Neural progenitor cell (in vitro differentiated cells): ENCODE measurements at regions not wholly inside any gene's neighbourhood (a gene's known extent, or its start where the extent isn't known, plus 50 kb on each side); places are given as distances from the start of the nearest gene placed in this dataset.

Experiments used
- EZH2 ChIP-seq: fragments of 200-600 bp; sonication (generic); IDR thresholded peaks from 2 replicates; pipeline ENCODE4 v1.6.1; 2017; ENCODE audit warnings: antibody characterized with exemption, mild to moderate bottlenecking, moderate library complexity
- TF ChIP-seq, protein P1 (sequence below): fragments of 200-600 bp; sonication (generic); IDR thresholded peaks from 2 replicates; pipeline ENCODE4 v1.5.1; 2017; ENCODE audit warnings: antibody characterized with exemption, mild to moderate bottlenecking

DNA sequence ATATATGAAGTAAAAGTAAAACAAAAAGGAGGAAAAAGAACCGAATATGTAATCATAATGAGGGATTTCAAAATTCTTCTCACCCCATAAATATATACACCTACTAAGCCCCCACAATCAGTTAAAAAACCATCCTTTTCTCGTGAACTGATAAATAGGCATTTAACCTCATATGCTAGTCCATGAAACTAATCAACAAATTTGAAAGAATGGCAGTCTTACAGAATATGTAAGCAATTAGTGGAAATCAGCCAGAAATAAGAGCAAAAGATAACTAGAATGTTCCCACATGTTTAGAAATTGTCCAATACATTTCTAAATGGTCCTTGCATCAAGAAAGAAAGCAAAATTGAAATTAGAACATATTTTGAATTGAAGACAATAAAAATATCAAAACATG lies 849.4 kb upstream of the CXADR start:
- TF ChIP-seq, protein P1, sequence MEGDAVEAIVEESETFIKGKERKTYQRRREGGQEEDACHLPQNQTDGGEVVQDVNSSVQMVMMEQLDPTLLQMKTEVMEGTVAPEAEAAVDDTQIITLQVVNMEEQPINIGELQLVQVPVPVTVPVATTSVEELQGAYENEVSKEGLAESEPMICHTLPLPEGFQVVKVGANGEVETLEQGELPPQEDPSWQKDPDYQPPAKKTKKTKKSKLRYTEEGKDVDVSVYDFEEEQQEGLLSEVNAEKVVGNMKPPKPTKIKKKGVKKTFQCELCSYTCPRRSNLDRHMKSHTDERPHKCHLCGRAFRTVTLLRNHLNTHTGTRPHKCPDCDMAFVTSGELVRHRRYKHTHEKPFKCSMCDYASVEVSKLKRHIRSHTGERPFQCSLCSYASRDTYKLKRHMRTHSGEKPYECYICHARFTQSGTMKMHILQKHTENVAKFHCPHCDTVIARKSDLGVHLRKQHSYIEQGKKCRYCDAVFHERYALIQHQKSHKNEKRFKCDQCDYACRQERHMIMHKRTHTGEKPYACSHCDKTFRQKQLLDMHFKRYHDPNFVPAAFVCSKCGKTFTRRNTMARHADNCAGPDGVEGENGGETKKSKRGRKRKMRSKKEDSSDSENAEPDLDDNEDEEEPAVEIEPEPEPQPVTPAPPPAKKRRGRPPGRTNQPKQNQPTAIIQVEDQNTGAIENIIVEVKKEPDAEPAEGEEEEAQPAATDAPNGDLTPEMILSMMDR = no peak
- no peak for TF ChIP-seq EZH2
